ENCODE measurements at regions not wholly inside any gene's neighbourhood (a gene's known extent, or its start where the extent isn't known, plus 50 kb on each side); places are given as distances from the start of the nearest gene placed in this dataset.

GRCh38 chr4:11748164-11748872, 319.6 kb upstream of the HS3ST1 start:
- TF ChIP-seq ZFP69B (tag by site-specific recombination; IDR thresholded peaks at IDR 0.05): no peak
- TF ChIP-seq CTCF (tag by site-specific recombination; IDR thresholded peaks at IDR 0.05): no peak
- TF ChIP-seq PBX3 (CRISPR knock-in tag; IDR thresholded peaks at IDR 0.05): no peak
- no peak for TF ChIP-seq ZNF184 (tag by site-specific recombination; IDR thresholded peaks at IDR 0.05)
